SK-N-SH treated with all-trans-retinoic acid at 6 μM for 48 hours (cell line): ENCODE measurements at regions not wholly inside any gene's neighbourhood (a gene's known extent, or its start where the extent isn't known, plus 50 kb on each side); places are given as distances from the start of the nearest gene placed in this dataset.

ENCODE experiments used
- ATAC-seq: fragments of 200-7000 bp; cut with Tn5 transposase; 3 replicates; pipeline ENCODE4 v1.9.1; 2020; ENCODE audit warnings: mild to moderate bottlenecking, moderate library complexity
- ARNTL ChIP-seq: fragments of 450-650 bp; formaldehyde crosslinking; IDR thresholded peaks from 2 replicates; pipeline ENCODE4 v1.5.0; 2020; ENCODE audit warnings: low read depth, mild to moderate bottlenecking, moderate library complexity, borderline replicate concordance
- CREB5 ChIP-seq: fragments of 250-450 bp; sonication (Bioruptor Pico); IDR thresholded peaks from 2 replicates; pipeline ENCODE4 v1.5.1; 2020; ENCODE audit warnings: low read depth, mild to moderate bottlenecking, moderate library complexity
- CSDC2 ChIP-seq: fragments of 250-450 bp; sonication (Bioruptor Pico); IDR thresholded peaks from 2 replicates; pipeline ENCODE4 v1.5.0; 2020; ENCODE audit warnings: mild to moderate bottlenecking, moderate library complexity
- CSRNP3 ChIP-seq: fragments of 250-450 bp; sonication (Bioruptor Pico); IDR thresholded peaks from 2 replicates; pipeline ENCODE4 v1.5.1; 2021; ENCODE audit warnings: mild to moderate bottlenecking, moderate library complexity
- ESRRG ChIP-seq: fragments of 250-450 bp; sonication (Bioruptor Pico); IDR thresholded peaks from 2 replicates; pipeline ENCODE4 v1.6.1; 2021; ENCODE audit warnings: mild to moderate bottlenecking
- GLIS3 ChIP-seq: fragments of 250-450 bp; sonication (Bioruptor Pico); IDR thresholded peaks from 2 replicates; pipeline ENCODE4 v1.5.0; 2020; ENCODE audit warnings: mild to moderate bottlenecking, moderate library complexity
- ISL1 ChIP-seq: fragments of 250-450 bp; sonication (Bioruptor Pico); IDR thresholded peaks from 2 replicates; pipeline ENCODE4 v2.1.2; 2022; ENCODE audit warnings: mild to moderate bottlenecking, moderate library complexity
- OSR1 ChIP-seq: fragments of 250-450 bp; sonication (Bioruptor Pico); IDR thresholded peaks from 2 replicates; pipeline ENCODE4 v1.8.0; 2022; ENCODE audit warnings: moderate library complexity, mild to moderate bottlenecking, inconsistent platforms
- PATZ1 ChIP-seq: fragments of 250-450 bp; sonication (Bioruptor Pico); IDR thresholded peaks from 2 replicates; pipeline ENCODE4 v1.8.0; 2020; ENCODE audit warnings: mild to moderate bottlenecking, moderate library complexity, borderline replicate concordance
- POU6F1 ChIP-seq: fragments of 250-450 bp; sonication (Bioruptor Pico); IDR thresholded peaks from 2 replicates; pipeline ENCODE4 v1.8.0; 2021; ENCODE audit warnings: low read depth, mild to moderate bottlenecking, moderate library complexity, borderline replicate concordance
- PPARA ChIP-seq: fragments of 250-450 bp; sonication (Bioruptor Pico); IDR thresholded peaks from 2 replicates; pipeline ENCODE4 v1.5.0; 2020; ENCODE audit warnings: mild to moderate bottlenecking, borderline replicate concordance
- RARB ChIP-seq: fragments of 250-450 bp; sonication (Bioruptor Pico); IDR thresholded peaks from 2 replicates; pipeline ENCODE4 v1.8.0; 2021; ENCODE audit warnings: mild to moderate bottlenecking, moderate library complexity
- TOX ChIP-seq: fragments of 250-450 bp; sonication (Bioruptor Pico); IDR thresholded peaks from 2 replicates; pipeline ENCODE4 v1.8.0; 2021; ENCODE audit warnings: mild to moderate bottlenecking, moderate library complexity, borderline replicate concordance
- TSHZ2 ChIP-seq: fragments of 250-450 bp; sonication (Bioruptor Pico); IDR thresholded peaks from 2 replicates; pipeline ENCODE4 v1.5.0; 2020; ENCODE audit warnings: mild to moderate bottlenecking, moderate library complexity
- ZFP3 ChIP-seq: fragments of 250-450 bp; sonication (Bioruptor Pico); IDR thresholded peaks from 2 replicates; pipeline ENCODE4 v1.5.0; 2020; ENCODE audit warnings: mild to moderate bottlenecking, moderate library complexity
- ZFP30 ChIP-seq: fragments of 450-650 bp; formaldehyde crosslinking; IDR thresholded peaks from 2 replicates; pipeline ENCODE4 v1.5.0; 2022; ENCODE audit warnings: mild to moderate bottlenecking, moderate library complexity
- ZNF70 ChIP-seq: fragments of 450-650 bp; formaldehyde crosslinking; IDR thresholded peaks from 2 replicates; pipeline ENCODE4 v1.5.0; 2020; ENCODE audit warnings: mild to moderate bottlenecking, moderate library complexity

- ATAC-seq: no peak
These were observed 68.7 kb upstream of the WWC2 start for GRCh38 chr4:183030309-183030708.

GRCh38 chr4:183029365-183029764 is 69.7 kb upstream of the WWC2 start:
- no peak for ATAC-seq
- TF ChIP-seq ISL1 (CRISPR knock-in tag): no peak
- TF ChIP-seq POU6F1 (CRISPR knock-in tag): no peak
- no peak for TF ChIP-seq ZFP30
- no peak for TF ChIP-seq TSHZ2 (CRISPR knock-in tag)
- no peak for TF ChIP-seq ARNTL (CRISPR knock-in tag)
- TF ChIP-seq, all 23 proteins: peak for 0

More at GRCh38 chr4:183030309-183030708, 68.7 kb upstream of the WWC2 start:
- TF ChIP-seq ZFP3 (CRISPR knock-in tag) (no peak), ESRRG (CRISPR knock-in tag) (no peak), PATZ1 (CRISPR knock-in tag) (no peak)

- ATAC-seq: no peak
- TF ChIP-seq ZFP30: no peak
- TF ChIP-seq, all 23 proteins: peak for 0
These were observed 72.4 kb upstream of the WWC2 start for GRCh38 chr4:183026701-183027100.

GRCh38 chr4:183022617-183023016 is 76.4 kb upstream of the WWC2 start:
- no peak for ATAC-seq
- TF ChIP-seq PPARA (CRISPR knock-in tag) (no peak), CSRNP3 (CRISPR knock-in tag) (no peak), ZNF70 (CRISPR knock-in tag) (no peak), ARNTL (CRISPR knock-in tag) (no peak)

GRCh38 chr4:183017962-183018361 is 81.1 kb upstream of the WWC2 start:
- ATAC-seq: no peak
- no peak for TF ChIP-seq ARNTL (CRISPR knock-in tag)
- TF ChIP-seq POU6F1 (CRISPR knock-in tag): no peak
- TF ChIP-seq ESRRG (CRISPR knock-in tag): no peak
- TF ChIP-seq PATZ1 (CRISPR knock-in tag): no peak
- no peak for TF ChIP-seq RARB (CRISPR knock-in tag)
- no peak for TF ChIP-seq TSHZ2 (CRISPR knock-in tag)
- no peak for TF ChIP-seq PPARA (CRISPR knock-in tag)
- no peak for TF ChIP-seq GLIS3 (CRISPR knock-in tag)
- no peak for TF ChIP-seq ZFP30
- no peak for TF ChIP-seq ZFP3 (CRISPR knock-in tag)
- no peak for TF ChIP-seq CSDC2 (CRISPR knock-in tag)
- no peak for TF ChIP-seq TOX (CRISPR knock-in tag)
- no peak for TF ChIP-seq OSR1 (CRISPR knock-in tag)
- TF ChIP-seq CREB5 (CRISPR knock-in tag): no peak
